Small intestine (tissue), 7 donors: ENCODE measurements at regions not wholly inside any gene's neighbourhood (a gene's known extent, or its start where the extent isn't known, plus 50 kb on each side); places are given as distances from the start of the nearest gene placed in this dataset.

Experiments
- DNase-seq, 2 donors: peaks; one replicate each; pipeline versions ENCODE4 v3.0.0 to v3.0.0-alpha.2; 2013
- FAIRE-seq: peaks from 2 replicates; lab custom pipeline; 2012; peaks lifted over from hg19 to GRCh38; lab: Jason Lieb, UNC
- H3K27ac ChIP-seq, 3 donors: one replicate each; pipeline ENCODE4 v1.5.1; 2013; ENCODE audit warnings: low read length in 2 of 3, mild to moderate bottlenecking in 2 of 3, control low read depth in 1 of 3, inconsistent platforms in 1 of 3, low read depth in 1 of 3, moderate library complexity in 1 of 3
- H3K27me3 ChIP-seq, 3 donors: one replicate each; pipeline ENCODE4 v1.6.1; 2013; ENCODE audit warnings: low read length in 3 of 3, inconsistent platforms in 1 of 3; ENCODE audit not compliant: control insufficient read depth in 3 of 3, insufficient read depth in 3 of 3
- H3K36me3 ChIP-seq, 3 donors: one replicate each; pipeline ENCODE4 v1.6.1; 2013; ENCODE audit warnings: low read length in 3 of 3, inconsistent platforms in 1 of 3, low read depth in 1 of 3, mild to moderate bottlenecking in 1 of 3, moderate library complexity in 1 of 3; ENCODE audit not compliant: control insufficient read depth in 3 of 3, insufficient read depth in 2 of 3
- H3K4me1 ChIP-seq, 3 donors: one replicate each; pipeline ENCODE4 v1.6.1; 2013; ENCODE audit warnings: low read length in 2 of 3, inconsistent platforms in 1 of 3, low read depth in 1 of 3, mild to moderate bottlenecking in 1 of 3, moderate library complexity in 1 of 3; ENCODE audit not compliant: control insufficient read depth in 3 of 3, insufficient read depth in 2 of 3
- H3K4me3 ChIP-seq, 3 donors: one replicate each; pipeline ENCODE4 v1.5.1; 2013; ENCODE audit warnings: low read length in 3 of 3, control low read depth in 1 of 3, inconsistent platforms in 1 of 3, low read depth in 1 of 3, mild to moderate bottlenecking in 1 of 3, moderate library complexity in 1 of 3
- H3K9me3 ChIP-seq, 2 donors: one replicate each; pipeline ENCODE4 v1.6.1; 2013; ENCODE audit warnings: low read depth in 1 of 2, low read length in 1 of 2; ENCODE audit not compliant: control insufficient read depth in 2 of 2, insufficient read depth in 1 of 2
- WGBS, 3 donors: extraction: QIAGEN DNeasy Blood & Tissue Kit; methylation state at CpG; one replicate each; pipeline ENCODE4 v1.1.7; 2013; 5-methylcytosine and 5-hydroxymethylcytosine counted together
- donor health status: healthy with polysubstance abuse.
- donor health status: control.
- donor health status: control.
- donor health status: Bipolar disorder and iron deficiency.
- donor health status: healthy.

- no peak overlapping the region for H3K4me3 ChIP-seq
- H3K27me3 ChIP-seq = no peaks in the 10 kb centered on the region
- no peak overlapping the region for H3K27ac ChIP-seq
- H3K9me3 ChIP-seq = peaks cover 0 to 7% of the 10 kb centered on the region in 2 donors
- DNase-seq = no peak
- no peak for FAIRE-seq
- WGBS, 3 donors = 74 to 96% (median 76%) methylated on average over 2 of the region's 2 CpGs
- peaks cover 0 to 4% (median 0%) of the 10 kb centered on the region in 3 donors for H3K4me1 ChIP-seq
- no peaks in the 10 kb centered on the region for H3K36me3 ChIP-seq
Measured at GRCh38 chr12:115485503-115485902, 792.0 kb downstream of the MED13L start.

- H3K4me3 ChIP-seq = no peak overlapping the region
- peaks cover 0 to 4% (median 0%) of the 10 kb centered on the region in 3 donors for H3K4me1 ChIP-seq
- H3K27me3 ChIP-seq = no peaks in the 10 kb centered on the region
- H3K9me3 ChIP-seq = peaks cover 0 to 7% of the 10 kb centered on the region in 2 donors
- H3K27ac ChIP-seq = no peak overlapping the region
- FAIRE-seq (peak; percentile 59), DNase-seq (no peak)
- H3K36me3 ChIP-seq = no peaks in the 10 kb centered on the region
Measured at GRCh38 chr12:115482943-115483342, 794.5 kb downstream of the MED13L start.

- Histone ChIP-seq H3K4me3 (no peak overlapping the region), H3K36me3 (no peaks in the 10 kb centered on the region), H3K4me1 (peaks cover 0 to 4% (median 0%) of the 10 kb centered on the region in 3 donors), H3K27ac (no peak overlapping the region), H3K9me3 (peaks cover 0 to 7% of the 10 kb centered on the region in 2 donors), H3K27me3 (no peaks in the 10 kb centered on the region)
- FAIRE-seq = no peak
- DNase-seq = peak; percentile 35 to 48
- WGBS, 3 donors = 49 to 70% (median 51%) methylated on average over 2 of the region's 2 CpGs
Measured at GRCh38 chr12:115481141-115481540, 796.4 kb downstream of the MED13L start.

GRCh38 chr12:115478505-115478904 lies 794.5 kb upstream of the TBX3 start:
- Histone ChIP-seq H3K4me3 (no peak overlapping the region), H3K27ac (no peak overlapping the region), H3K36me3 (no peaks in the 10 kb centered on the region), H3K27me3 (no peaks in the 10 kb centered on the region), H3K4me1 (peaks cover 0 to 13% (median 2%) of the 10 kb centered on the region in 3 donors), H3K9me3 (no peaks in the 10 kb centered on the region)
- DNase-seq (no peak), FAIRE-seq (no peak)
- WGBS, 3 donors = 53 to 68% (median 54%) methylated on average over 2 of the region's 2 CpGs

- 22 to 64% (median 33%) methylated on average over 14 of the region's 14 CpGs for WGBS, 3 donors
- peak; percentile 93 to 100 for DNase-seq
- Histone ChIP-seq H3K27me3 (no peaks in the 10 kb centered on the region), H3K4me1 (peaks cover 0 to 29% (median 9%) of the 10 kb centered on the region in 3 donors), H3K9me3 (no peaks in the 10 kb centered on the region), H3K27ac (peak overlapping the region; percentile 63 to 74 (median 71)), H3K36me3 (no peaks in the 10 kb centered on the region), H3K4me3 (no peak overlapping the region)
- FAIRE-seq = peak; percentile 53
Measured at GRCh38 chr12:115474539-115475353, 790.8 kb upstream of the TBX3 start.

GRCh38 chr12:115473257-115473956 lies 789.4 kb upstream of the TBX3 start:
- no peak for DNase-seq

GRCh38 chr12:115472852-115473251 lies 788.9 kb upstream of the TBX3 start:
- WGBS, 3 donors = 49 to 67% (median 55%) methylated on average over 4 of the region's 4 CpGs
- no peak for FAIRE-seq
- Histone ChIP-seq H3K4me1 (peaks cover 0 to 41% (median 9%) of the 10 kb centered on the region in 3 donors), H3K4me3 (no peak overlapping the region), H3K9me3 (no peaks in the 10 kb centered on the region), H3K36me3 (no peaks in the 10 kb centered on the region), H3K27me3 (no peaks in the 10 kb centered on the region), H3K27ac (peak overlapping the region in 1 of 3 donors; percentile 13)
- DNase-seq = peak in 1 of 2 donors; percentile 66

More at GRCh38 chr12:115473257-115473956, 789.4 kb upstream of the TBX3 start:
- Histone ChIP-seq H3K9me3 (no peaks in the 10 kb centered on the region), H3K4me3 (no peak overlapping the region), H3K27ac (peak overlapping the region in 1 of 3 donors; percentile 13), H3K27me3 (no peaks in the 10 kb centered on the region), H3K4me1 (peaks cover 0 to 38% (median 9%) of the 10 kb centered on the region in 3 donors), H3K36me3 (no peaks in the 10 kb centered on the region)
- no peak for FAIRE-seq
- WGBS, 3 donors = 34 to 76% (median 52%) methylated on average over 7 of the region's 7 CpGs

GRCh38 chr12:115470977-115471376 lies 787.0 kb upstream of the TBX3 start:
- 21 to 70% (median 44%) methylated on average over 4 of the region's 4 CpGs for WGBS, 3 donors
- no peak for DNase-seq
- Histone ChIP-seq H3K4me1 (peaks cover 0 to 43% (median 9%) of the 10 kb centered on the region in 3 donors), H3K9me3 (no peaks in the 10 kb centered on the region), H3K27ac (peak overlapping the region; percentile 36 to 70 (median 38)), H3K4me3 (no peak overlapping the region), H3K36me3 (no peaks in the 10 kb centered on the region), H3K27me3 (no peaks in the 10 kb centered on the region)
- no peak for FAIRE-seq
